ENCODE measurements at regions not wholly inside any gene's neighbourhood (a gene's known extent, or its start where the extent isn't known, plus 50 kb on each side); places are given as distances from the start of the nearest gene placed in this dataset.

DNA sequence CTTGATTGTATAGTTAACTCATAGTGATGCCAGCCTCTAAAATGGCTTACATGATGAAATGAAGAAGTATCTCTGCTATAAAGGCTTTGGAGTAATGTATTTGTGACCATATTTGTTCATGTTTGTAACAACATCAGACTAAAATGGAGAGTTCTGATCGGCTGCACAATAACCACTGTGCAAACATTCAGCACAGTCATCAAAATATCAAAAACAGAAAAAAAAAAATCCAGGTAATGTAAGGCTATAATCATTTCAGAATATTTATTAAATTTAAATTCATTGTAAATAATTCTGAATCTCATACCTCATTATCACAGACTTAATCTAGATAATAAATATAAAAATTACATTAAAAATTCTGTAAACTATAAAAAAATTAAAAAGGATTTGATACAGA is 1161.8 kb downstream of the MRPL39 start (continued):
- TF ChIP-seq NANOG (IDR thresholded peaks at IDR 0.05; ENCODE audit: borderline replicate concordance): no peak
- TF ChIP-seq ZNF331 (CRISPR knock-in tag; IDR thresholded peaks at IDR 0.05; ENCODE audit: low read depth): no peak
- TF ChIP-seq ZNF114 (CRISPR knock-in tag; IDR thresholded peaks at IDR 0.05): no peak
- no peak for TF ChIP-seq POLR2AphosphoS5 (IDR thresholded peaks at IDR 0.05; ENCODE audit: low read depth)
- TF ChIP-seq STAT1 (IDR thresholded peaks at IDR 0.05; ENCODE audit: unreplicated experiment): no peak
- TF ChIP-seq CREB1 (CRISPR knock-in tag; IDR thresholded peaks at IDR 0.05; ENCODE audit: low read depth): no peak
- no peak for TF ChIP-seq JUNB (IDR thresholded peaks at IDR 0.05; ENCODE audit: unreplicated experiment)
- TF ChIP-seq EZH2 (IDR thresholded peaks at IDR 0.05; ENCODE audit: low read depth, unreplicated experiment): no peak
- TF ChIP-seq, protein P1, sequence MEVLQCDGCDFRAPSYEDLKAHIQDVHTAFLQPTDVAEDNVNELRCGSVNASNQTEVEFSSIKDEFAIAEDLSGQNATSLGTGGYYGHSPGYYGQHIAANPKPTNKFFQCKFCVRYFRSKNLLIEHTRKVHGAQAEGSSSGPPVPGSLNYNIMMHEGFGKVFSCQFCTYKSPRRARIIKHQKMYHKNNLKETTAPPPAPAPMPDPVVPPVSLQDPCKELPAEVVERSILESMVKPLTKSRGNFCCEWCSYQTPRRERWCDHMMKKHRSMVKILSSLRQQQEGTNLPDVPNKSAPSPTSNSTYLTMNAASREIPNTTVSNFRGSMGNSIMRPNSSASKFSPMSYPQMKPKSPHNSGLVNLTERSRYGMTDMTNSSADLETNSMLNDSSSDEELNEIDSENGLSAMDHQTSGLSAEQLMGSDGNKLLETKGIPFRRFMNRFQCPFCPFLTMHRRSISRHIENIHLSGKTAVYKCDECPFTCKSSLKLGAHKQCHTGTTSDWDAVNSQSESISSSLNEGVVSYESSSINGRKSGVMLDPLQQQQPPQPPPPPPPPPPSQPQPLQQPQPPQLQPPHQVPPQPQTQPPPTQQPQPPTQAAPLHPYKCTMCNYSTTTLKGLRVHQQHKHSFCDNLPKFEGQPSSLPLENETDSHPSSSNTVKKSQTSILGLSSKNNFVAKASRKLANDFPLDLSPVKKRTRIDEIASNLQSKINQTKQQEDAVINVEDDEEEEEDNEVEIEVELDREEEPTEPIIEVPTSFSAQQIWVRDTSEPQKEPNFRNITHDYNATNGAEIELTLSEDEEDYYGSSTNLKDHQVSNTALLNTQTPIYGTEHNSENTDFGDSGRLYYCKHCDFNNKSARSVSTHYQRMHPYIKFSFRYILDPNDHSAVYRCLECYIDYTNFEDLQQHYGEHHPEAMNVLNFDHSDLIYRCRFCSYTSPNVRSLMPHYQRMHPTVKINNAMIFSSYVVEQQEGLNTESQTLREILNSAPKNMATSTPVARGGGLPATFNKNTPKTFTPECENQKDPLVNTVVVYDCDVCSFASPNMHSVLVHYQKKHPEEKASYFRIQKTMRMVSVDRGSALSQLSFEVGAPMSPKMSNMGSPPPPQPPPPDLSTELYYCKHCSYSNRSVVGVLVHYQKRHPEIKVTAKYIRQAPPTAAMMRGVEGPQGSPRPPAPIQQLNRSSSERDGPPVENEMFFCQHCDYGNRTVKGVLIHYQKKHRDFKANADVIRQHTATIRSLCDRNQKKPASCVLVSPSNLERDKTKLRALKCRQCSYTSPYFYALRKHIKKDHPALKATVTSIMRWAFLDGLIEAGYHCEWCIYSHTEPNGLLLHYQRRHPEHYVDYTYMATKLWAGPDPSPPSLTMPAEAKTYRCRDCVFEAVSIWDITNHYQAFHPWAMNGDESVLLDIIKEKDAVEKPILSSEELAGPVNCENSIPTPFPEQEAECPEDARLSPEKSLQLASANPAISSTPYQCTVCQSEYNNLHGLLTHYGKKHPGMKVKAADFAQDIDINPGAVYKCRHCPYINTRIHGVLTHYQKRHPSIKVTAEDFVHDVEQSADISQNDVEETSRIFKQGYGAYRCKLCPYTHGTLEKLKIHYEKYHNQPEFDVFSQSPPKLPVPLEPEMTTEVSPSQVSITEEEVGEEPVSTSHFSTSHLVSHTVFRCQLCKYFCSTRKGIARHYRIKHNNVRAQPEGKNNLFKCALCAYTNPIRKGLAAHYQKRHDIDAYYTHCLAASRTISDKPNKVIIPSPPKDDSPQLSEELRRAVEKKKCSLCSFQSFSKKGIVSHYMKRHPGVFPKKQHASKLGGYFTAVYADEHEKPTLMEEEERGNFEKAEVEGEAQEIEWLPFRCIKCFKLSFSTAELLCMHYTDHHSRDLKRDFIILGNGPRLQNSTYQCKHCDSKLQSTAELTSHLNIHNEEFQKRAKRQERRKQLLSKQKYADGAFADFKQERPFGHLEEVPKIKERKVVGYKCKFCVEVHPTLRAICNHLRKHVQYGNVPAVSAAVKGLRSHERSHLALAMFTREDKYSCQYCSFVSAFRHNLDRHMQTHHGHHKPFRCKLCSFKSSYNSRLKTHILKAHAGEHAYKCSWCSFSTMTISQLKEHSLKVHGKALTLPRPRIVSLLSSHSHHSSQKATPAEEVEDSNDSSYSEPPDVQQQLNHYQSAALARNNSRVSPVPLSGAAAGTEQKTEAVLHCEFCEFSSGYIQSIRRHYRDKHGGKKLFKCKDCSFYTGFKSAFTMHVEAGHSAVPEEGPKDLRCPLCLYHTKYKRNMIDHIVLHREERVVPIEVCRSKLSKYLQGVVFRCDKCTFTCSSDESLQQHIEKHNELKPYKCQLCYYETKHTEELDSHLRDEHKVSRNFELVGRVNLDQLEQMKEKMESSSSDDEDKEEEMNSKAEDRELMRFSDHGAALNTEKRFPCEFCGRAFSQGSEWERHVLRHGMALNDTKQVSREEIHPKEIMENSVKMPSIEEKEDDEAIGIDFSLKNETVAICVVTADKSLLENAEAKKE (CRISPR knock-in tag; IDR thresholded peaks at IDR 0.05): no peak

DNA sequence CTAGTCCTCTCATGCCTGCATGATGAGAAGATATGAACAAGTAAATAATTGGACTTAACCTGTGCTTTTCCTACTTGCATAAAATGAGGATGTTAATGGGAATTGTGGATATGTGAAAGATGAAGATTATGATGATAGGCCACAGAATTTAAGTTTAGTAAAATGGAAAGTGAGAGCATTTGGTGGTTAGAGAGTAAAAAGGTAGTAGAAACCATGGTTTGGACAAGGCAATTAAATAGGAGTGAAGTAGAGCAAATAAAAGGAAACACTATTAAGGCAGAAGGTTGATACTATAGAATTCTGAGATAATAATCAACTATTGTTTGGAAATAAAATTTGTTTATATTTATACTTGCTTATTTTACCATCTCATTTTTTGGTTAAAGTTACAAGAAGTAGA is 1162.5 kb downstream of the MRPL39 start:
- H3K36me3 Mint-ChIP-seq (ENCODE audit: low read depth): peaks cover 20% of the 10 kb centered on the region
- H3K4me3 ChIP-seq: no peak overlapping the region
- no peaks in the 10 kb centered on the region for H3F3A ChIP-seq (replicated peaks; ENCODE audit: low read depth)
- H3K27me3 Mint-ChIP-seq (ENCODE audit: insufficient read depth, low read depth, poor library complexity): no peaks in the 10 kb centered on the region
- H4K20me1 ChIP-seq (replicated peaks; ENCODE audit: insufficient read depth): no peaks in the 10 kb centered on the region
- no peak for TF ChIP-seq JUNB (IDR thresholded peaks at IDR 0.05; ENCODE audit: unreplicated experiment)
- no peak for TF ChIP-seq POLR2AphosphoS5 (IDR thresholded peaks at IDR 0.05; ENCODE audit: low read depth)
- DNase-seq (ENCODE audit: low spot score) (no peak), ATAC-seq (no peak)
- H3K27ac ChIP-seq (ENCODE audit: low read depth): no peak overlapping the region
- peaks cover 79% of the 10 kb centered on the region for H3K9me3 Mint-ChIP-seq
- H2AFZ ChIP-seq: no peak overlapping the region
- H3K4me3 Mint-ChIP-seq: no peak overlapping the region
- no peak overlapping the region for H3K27ac Mint-ChIP-seq
- no peaks in the 10 kb centered on the region for H3K4me1 Mint-ChIP-seq
- H3K4me1 ChIP-seq (ENCODE audit: insufficient read depth): no peaks in the 10 kb centered on the region
- H3K79me2 ChIP-seq (replicated peaks; ENCODE audit: insufficient read depth): no peaks in the 10 kb centered on the region
- H3K27me3 ChIP-seq (ENCODE audit: insufficient read depth): no peaks in the 10 kb centered on the region
- H3K9me2 ChIP-seq (ENCODE audit: insufficient read depth): peaks cover 4% of the 10 kb centered on the region; the same call in 1 of the 2 replicates
- H3K36me3 ChIP-seq (ENCODE audit: insufficient read depth): no peaks in the 10 kb centered on the region
- no peak overlapping the region for H3K4me2 ChIP-seq

Data from GM23338 (cell line).